ENCODE measurements at regions not wholly inside any gene's neighbourhood (a gene's known extent, or its start where the extent isn't known, plus 50 kb on each side); places are given as distances from the start of the nearest gene placed in this dataset.

DNA sequence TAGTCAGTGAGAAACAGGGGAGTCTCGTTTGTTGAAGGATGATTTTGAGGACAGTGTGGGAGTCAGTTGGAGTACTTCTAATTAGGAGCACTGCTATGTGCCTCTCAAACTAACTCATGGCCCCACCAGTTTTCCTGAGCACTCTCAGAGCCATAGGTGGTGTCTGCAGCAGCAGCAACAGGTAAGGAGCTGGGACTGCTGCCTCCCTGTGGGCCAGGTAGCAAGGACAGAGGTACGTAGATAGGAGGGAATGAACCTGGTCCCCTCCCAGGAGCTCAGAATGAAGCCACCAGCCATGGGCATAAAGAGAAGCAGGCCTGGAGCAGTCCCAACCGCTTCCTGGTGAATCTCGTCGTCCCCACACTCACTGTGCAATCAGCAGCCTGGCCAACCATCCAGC, 183.4 kb downstream of the BUD13 start:
- Histone ChIP-seq H3K9ac (ENCODE audit: low read length in 5 of 5) (no peak overlapping the region), H3K27ac (ENCODE audit: low read depth, low read length) (no peak overlapping the region), H3K36me3 (ENCODE audit: control insufficient read depth in 5 of 5, insufficient read depth in 5 of 5, low read length in 5 of 5) (no peaks in the 10 kb centered on the region), H3K27me3 (ENCODE audit: control insufficient read depth in 5 of 5, insufficient read depth in 4 of 5, low read length in 5 of 5) (peaks cover 4 to 18% (median 8%) of the 10 kb centered on the region in 5 donors), H3K4me1 (ENCODE audit: control insufficient read depth in 5 of 5, insufficient read depth in 5 of 5, low read length in 5 of 5) (no peaks in the 10 kb centered on the region), H3K4me3 (ENCODE audit: low read depth in 1 of 5, low read length in 5 of 5) (no peak overlapping the region), H3K9me3 (ENCODE audit: control insufficient read depth in 5 of 5, low read length in 5 of 5) (no peaks in the 10 kb centered on the region)

DNA sequence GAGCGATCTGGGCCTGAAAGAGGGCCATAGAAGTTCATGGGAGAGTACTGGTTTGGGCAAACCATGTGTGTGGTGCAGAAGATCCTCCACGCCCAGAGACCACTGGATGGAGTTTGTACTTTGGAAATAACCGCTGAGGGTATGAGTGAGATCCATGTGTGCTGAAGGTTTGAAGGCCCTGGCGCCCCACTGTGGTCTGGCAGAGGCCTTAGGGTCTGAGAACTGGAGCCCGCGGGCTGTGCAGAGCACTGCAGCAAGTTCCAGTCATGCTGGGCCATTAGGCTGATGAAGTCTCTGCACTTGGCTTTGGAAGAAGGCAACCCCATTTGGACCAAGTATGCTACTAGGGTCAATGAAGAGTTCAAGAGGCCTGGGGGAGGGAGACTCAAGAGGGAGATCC, 186.4 kb downstream of the BUD13 start:
- no peak overlapping the region for H3K9ac ChIP-seq (ENCODE audit: low read length in 5 of 5)
- no peak overlapping the region for H3K4me3 ChIP-seq (ENCODE audit: low read depth in 1 of 5, low read length in 5 of 5)
- peaks cover 5 to 29% (median 24%) of the 10 kb centered on the region in 5 donors for H3K27me3 ChIP-seq (ENCODE audit: control insufficient read depth in 5 of 5, insufficient read depth in 4 of 5, low read length in 5 of 5)
- H3K9me3 ChIP-seq (ENCODE audit: control insufficient read depth in 5 of 5, low read length in 5 of 5), result no peaks in the 10 kb centered on the region
- no peaks in the 10 kb centered on the region for H3K4me1 ChIP-seq (ENCODE audit: control insufficient read depth in 5 of 5, insufficient read depth in 5 of 5, low read length in 5 of 5)
- no peak overlapping the region for H3K27ac ChIP-seq (ENCODE audit: low read depth, low read length)
- no peaks in the 10 kb centered on the region for H3K36me3 ChIP-seq (ENCODE audit: control insufficient read depth in 5 of 5, insufficient read depth in 5 of 5, low read length in 5 of 5)

GRCh38 chr11:116582571-116582970, 190.2 kb downstream of the BUD13 start:
- no peak overlapping the region for H3K9ac ChIP-seq (ENCODE audit: low read length in 5 of 5)
- no peaks in the 10 kb centered on the region for H3K36me3 ChIP-seq (ENCODE audit: control insufficient read depth in 5 of 5, insufficient read depth in 5 of 5, low read length in 5 of 5)
- peaks cover 22 to 58% (median 47%) of the 10 kb centered on the region in 5 donors for H3K27me3 ChIP-seq (ENCODE audit: control insufficient read depth in 5 of 5, insufficient read depth in 4 of 5, low read length in 5 of 5)
- H3K9me3 ChIP-seq (ENCODE audit: control insufficient read depth in 5 of 5, low read length in 5 of 5), result no peaks in the 10 kb centered on the region
- no peak overlapping the region for H3K27ac ChIP-seq (ENCODE audit: low read depth, low read length)
- no peaks in the 10 kb centered on the region for H3K4me1 ChIP-seq (ENCODE audit: control insufficient read depth in 5 of 5, insufficient read depth in 5 of 5, low read length in 5 of 5)
- H3K4me3 ChIP-seq (ENCODE audit: low read depth in 1 of 5, low read length in 5 of 5), result no peak overlapping the region

GRCh38 chr11:116581349-116581748, 191.4 kb downstream of the BUD13 start:
- H3K9ac ChIP-seq (ENCODE audit: low read length in 5 of 5), result no peak overlapping the region
- no peaks in the 10 kb centered on the region for H3K9me3 ChIP-seq (ENCODE audit: control insufficient read depth in 5 of 5, low read length in 5 of 5)
- no peaks in the 10 kb centered on the region for H3K4me1 ChIP-seq (ENCODE audit: control insufficient read depth in 5 of 5, insufficient read depth in 5 of 5, low read length in 5 of 5)
- no peak overlapping the region for H3K27ac ChIP-seq (ENCODE audit: low read depth, low read length)
- H3K4me3 ChIP-seq (ENCODE audit: low read depth in 1 of 5, low read length in 5 of 5), result no peak overlapping the region
- no peaks in the 10 kb centered on the region for H3K36me3 ChIP-seq (ENCODE audit: control insufficient read depth in 5 of 5, insufficient read depth in 5 of 5, low read length in 5 of 5)
- H3K27me3 ChIP-seq (ENCODE audit: control insufficient read depth in 5 of 5, insufficient read depth in 4 of 5, low read length in 5 of 5), result peaks cover 22 to 58% (median 49%) of the 10 kb centered on the region in 5 donors

- Histone ChIP-seq H3K4me1 (ENCODE audit: control insufficient read depth in 5 of 5, insufficient read depth in 5 of 5, low read length in 5 of 5) (no peaks in the 10 kb centered on the region), H3K36me3 (ENCODE audit: control insufficient read depth in 5 of 5, insufficient read depth in 5 of 5, low read length in 5 of 5) (no peaks in the 10 kb centered on the region), H3K9me3 (ENCODE audit: control insufficient read depth in 5 of 5, low read length in 5 of 5) (no peaks in the 10 kb centered on the region), H3K27me3 (ENCODE audit: control insufficient read depth in 5 of 5, insufficient read depth in 4 of 5, low read length in 5 of 5) (peaks cover 22 to 60% (median 49%) of the 10 kb centered on the region in 5 donors), H3K27ac (ENCODE audit: low read depth, low read length) (no peak overlapping the region), H3K4me3 (ENCODE audit: low read depth in 1 of 5, low read length in 5 of 5) (no peak overlapping the region), H3K9ac (ENCODE audit: low read length in 5 of 5) (no peak overlapping the region)
These were observed 192.0 kb downstream of the BUD13 start for GRCh38 chr11:116580799-116581198.

DNA sequence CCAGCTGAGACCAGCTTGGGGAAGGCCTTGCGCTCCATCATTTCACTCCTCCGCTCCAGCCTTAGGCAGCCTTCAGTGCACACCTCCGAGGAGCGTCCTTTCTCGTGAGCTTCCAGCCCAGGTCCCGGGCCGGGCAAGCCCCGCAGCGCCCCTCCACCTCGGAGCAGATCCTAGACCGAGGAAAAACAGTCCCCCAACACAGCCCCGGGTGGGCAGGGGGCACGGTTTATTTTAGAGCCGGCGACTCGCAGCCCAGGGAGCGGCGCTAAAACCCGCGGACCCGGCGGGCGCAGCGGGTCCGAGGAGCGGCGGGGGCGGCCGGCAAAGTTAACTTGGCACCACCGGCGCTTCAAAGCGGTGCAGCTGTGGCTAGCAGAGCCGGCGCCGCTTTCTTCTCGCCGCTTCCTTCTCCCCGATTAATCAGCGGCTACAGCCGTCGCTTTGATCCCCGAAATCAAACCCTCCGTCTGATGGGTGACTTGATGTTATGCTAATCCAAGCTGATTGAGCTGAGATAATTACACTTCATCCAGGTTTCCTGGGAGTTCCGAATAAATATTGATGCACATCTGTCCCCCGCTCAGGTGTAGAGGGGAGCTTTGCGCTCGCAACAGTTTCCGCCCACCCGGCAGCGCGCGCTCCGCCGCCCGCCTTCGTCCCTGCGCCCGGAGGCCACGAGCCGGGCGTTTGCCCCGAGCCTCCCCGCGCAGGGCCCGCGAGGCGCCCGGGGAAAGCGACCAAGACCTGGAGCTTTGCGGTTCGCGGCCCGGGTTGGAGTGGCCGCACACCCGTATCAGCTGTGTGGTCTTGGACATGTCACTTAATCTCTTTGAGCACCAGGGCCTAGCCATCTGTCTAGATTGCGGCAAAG, 192.7 kb downstream of the BUD13 start:
- H3K4me3 ChIP-seq (ENCODE audit: low read depth in 1 of 5, low read length in 5 of 5), result no peak overlapping the region
- no peaks in the 10 kb centered on the region for H3K36me3 ChIP-seq (ENCODE audit: control insufficient read depth in 5 of 5, insufficient read depth in 5 of 5, low read length in 5 of 5)
- H3K27ac ChIP-seq (ENCODE audit: low read depth, low read length), result no peak overlapping the region
- H3K27me3 ChIP-seq (ENCODE audit: control insufficient read depth in 5 of 5, insufficient read depth in 4 of 5, low read length in 5 of 5), result peaks cover 22 to 60% (median 49%) of the 10 kb centered on the region in 5 donors
- no peak overlapping the region for H3K9ac ChIP-seq (ENCODE audit: low read length in 5 of 5)
- H3K9me3 ChIP-seq (ENCODE audit: control insufficient read depth in 5 of 5, low read length in 5 of 5), result no peaks in the 10 kb centered on the region
- no peaks in the 10 kb centered on the region for H3K4me1 ChIP-seq (ENCODE audit: control insufficient read depth in 5 of 5, insufficient read depth in 5 of 5, low read length in 5 of 5)

DNA sequence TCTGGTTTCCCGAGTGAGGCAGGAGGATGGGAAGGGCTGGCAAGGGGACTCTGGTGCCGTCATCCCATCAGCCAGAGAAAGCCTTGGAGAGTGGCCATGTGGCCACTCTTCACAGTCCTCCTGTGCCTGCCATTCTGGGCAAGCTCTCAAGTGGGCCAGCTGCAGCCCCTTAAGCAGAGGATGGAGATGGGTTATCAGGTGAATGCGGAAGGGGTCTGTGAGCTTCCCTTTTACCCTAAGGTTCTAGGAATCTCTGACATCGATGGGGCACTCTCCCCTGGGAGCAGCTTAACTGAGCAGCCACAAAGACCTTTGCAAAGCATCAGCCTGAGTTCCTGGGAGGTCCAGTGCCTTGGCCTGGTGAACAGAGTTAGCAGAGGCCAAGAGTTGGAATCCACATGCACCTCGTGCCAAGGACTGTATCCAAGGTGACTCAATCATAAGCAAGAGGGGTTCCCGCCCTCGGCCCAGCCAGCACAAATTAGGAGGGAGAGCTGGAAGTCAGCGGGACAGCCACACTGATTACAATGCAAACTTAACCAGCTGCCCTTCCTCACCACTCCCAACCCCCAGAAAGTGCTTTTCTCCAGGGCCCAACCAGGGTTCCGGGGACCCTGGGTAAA, 193.6 kb downstream of the BUD13 start:
- no peak overlapping the region for H3K27ac ChIP-seq (ENCODE audit: low read depth, low read length)
- no peaks in the 10 kb centered on the region for H3K36me3 ChIP-seq (ENCODE audit: control insufficient read depth in 5 of 5, insufficient read depth in 5 of 5, low read length in 5 of 5)
- H3K9ac ChIP-seq (ENCODE audit: low read length in 5 of 5), result no peak overlapping the region
- H3K4me1 ChIP-seq (ENCODE audit: control insufficient read depth in 5 of 5, insufficient read depth in 5 of 5, low read length in 5 of 5), result no peaks in the 10 kb centered on the region
- no peak overlapping the region for H3K4me3 ChIP-seq (ENCODE audit: low read depth in 1 of 5, low read length in 5 of 5)
- H3K9me3 ChIP-seq (ENCODE audit: control insufficient read depth in 5 of 5, low read length in 5 of 5), result no peaks in the 10 kb centered on the region
- H3K27me3 ChIP-seq (ENCODE audit: control insufficient read depth in 5 of 5, insufficient read depth in 4 of 5, low read length in 5 of 5), result peaks cover 22 to 60% (median 46%) of the 10 kb centered on the region in 5 donors

GRCh38 chr11:116577956-116578355, 194.8 kb downstream of the BUD13 start:
- Histone ChIP-seq H3K9me3 (ENCODE audit: control insufficient read depth in 5 of 5, low read length in 5 of 5) (no peaks in the 10 kb centered on the region), H3K27ac (ENCODE audit: low read depth, low read length) (no peak overlapping the region), H3K4me1 (ENCODE audit: control insufficient read depth in 5 of 5, insufficient read depth in 5 of 5, low read length in 5 of 5) (no peaks in the 10 kb centered on the region), H3K4me3 (ENCODE audit: low read depth in 1 of 5, low read length in 5 of 5) (no peak overlapping the region), H3K36me3 (ENCODE audit: control insufficient read depth in 5 of 5, insufficient read depth in 5 of 5, low read length in 5 of 5) (no peaks in the 10 kb centered on the region), H3K9ac (ENCODE audit: low read length in 5 of 5) (no peak overlapping the region), H3K27me3 (ENCODE audit: control insufficient read depth in 5 of 5, insufficient read depth in 4 of 5, low read length in 5 of 5) (peaks cover 22 to 56% (median 42%) of the 10 kb centered on the region in 5 donors)

DNA sequence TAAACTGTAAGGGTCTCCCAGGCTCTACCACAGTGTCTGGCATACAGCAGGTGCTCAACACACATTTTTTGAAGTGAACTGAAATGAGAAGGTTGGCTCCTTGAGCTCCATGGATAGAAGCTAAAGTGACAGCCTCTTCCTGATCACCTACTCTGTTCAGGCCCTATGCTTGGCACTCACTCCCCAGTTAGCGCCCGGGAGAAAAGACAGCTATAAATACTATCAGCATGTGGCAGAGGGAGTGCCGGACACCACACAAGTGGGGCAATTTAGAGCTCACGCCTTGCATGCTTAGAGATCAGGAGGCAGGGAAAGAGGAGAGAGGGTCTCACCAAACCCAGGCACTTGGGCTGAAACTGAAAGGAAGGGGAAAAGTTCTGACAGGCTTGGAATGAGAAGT, 195.5 kb downstream of the BUD13 start:
- Histone ChIP-seq H3K9me3 (ENCODE audit: control insufficient read depth in 5 of 5, low read length in 5 of 5) (no peaks in the 10 kb centered on the region), H3K27me3 (ENCODE audit: control insufficient read depth in 5 of 5, insufficient read depth in 4 of 5, low read length in 5 of 5) (peaks cover 22 to 53% (median 37%) of the 10 kb centered on the region in 5 donors), H3K4me1 (ENCODE audit: control insufficient read depth in 5 of 5, insufficient read depth in 5 of 5, low read length in 5 of 5) (no peaks in the 10 kb centered on the region), H3K9ac (ENCODE audit: low read length in 5 of 5) (no peak overlapping the region), H3K4me3 (ENCODE audit: low read depth in 1 of 5, low read length in 5 of 5) (no peak overlapping the region), H3K36me3 (ENCODE audit: control insufficient read depth in 5 of 5, insufficient read depth in 5 of 5, low read length in 5 of 5) (no peaks in the 10 kb centered on the region), H3K27ac (ENCODE audit: low read depth, low read length) (no peak overlapping the region)

DNA sequence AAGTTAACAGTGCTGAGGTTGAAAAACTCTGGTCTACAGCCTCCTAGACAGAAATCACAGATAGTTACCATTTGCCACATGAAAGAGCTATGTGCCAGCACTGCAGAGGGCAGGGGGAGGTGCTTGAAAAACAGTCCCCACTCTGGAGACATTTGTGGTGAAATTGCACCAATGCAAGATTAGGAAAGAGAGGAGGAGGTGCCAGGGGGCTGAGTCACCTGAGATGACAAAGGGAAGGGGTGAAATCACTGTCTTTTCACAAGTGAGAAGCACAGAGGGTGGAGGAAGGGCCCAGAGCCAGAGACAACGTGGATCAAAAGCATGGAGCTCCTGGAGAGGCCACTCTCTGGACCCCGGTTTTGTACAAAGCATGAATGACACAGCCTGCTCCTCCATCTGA, 196.3 kb downstream of the BUD13 start:
- Histone ChIP-seq H3K4me1 (ENCODE audit: control insufficient read depth in 5 of 5, insufficient read depth in 5 of 5, low read length in 5 of 5) (no peaks in the 10 kb centered on the region), H3K27me3 (ENCODE audit: control insufficient read depth in 5 of 5, insufficient read depth in 4 of 5, low read length in 5 of 5) (peaks cover 18 to 46% (median 31%) of the 10 kb centered on the region in 5 donors), H3K27ac (ENCODE audit: low read depth, low read length) (no peak overlapping the region), H3K36me3 (ENCODE audit: control insufficient read depth in 5 of 5, insufficient read depth in 5 of 5, low read length in 5 of 5) (no peaks in the 10 kb centered on the region), H3K9me3 (ENCODE audit: control insufficient read depth in 5 of 5, low read length in 5 of 5) (no peaks in the 10 kb centered on the region), H3K4me3 (ENCODE audit: low read depth in 1 of 5, low read length in 5 of 5) (no peak overlapping the region), H3K9ac (ENCODE audit: low read length in 5 of 5) (no peak overlapping the region)
